Motor neuron (in vitro differentiated cells): ENCODE measurements at regions not wholly inside any gene's neighbourhood (a gene's known extent, or its start where the extent isn't known, plus 50 kb on each side); places are given as distances from the start of the nearest gene placed in this dataset.
A peak's percentile ranks its signal among the peaks of the same experiment; 100 is the strongest.
"Not testable (repeated sequence)": the region's sequence is repeated elsewhere in the genome, so short reads cannot be mapped to it uniquely, and the experiment has no call there.

Experiments used
- ATAC-seq, 8 experiments: fragments of 200-7000 bp; cut with Tn5 transposase; replicated peaks in 6 of 8; 2 replicates each; pipeline ENCODE4 v1.8.0; 2021; ENCODE audit warnings: mild to moderate bottlenecking in 8 of 8, moderate library complexity in 8 of 8
- H3K27ac ChIP-seq, 2 donors: fragments of 250-450 bp; sonication (Bioruptor Pico); 2 replicates each; pipeline ENCODE4 v1.9.0; 2021; ENCODE audit warnings: antibody characterized with exemption in 2 of 2, mild to moderate bottlenecking in 2 of 2, moderate library complexity in 1 of 2
- H3K4me1 ChIP-seq, 2 donors: fragments of 250-450 bp; sonication (Bioruptor Pico); replicated peaks in 1 of 2; 2 replicates each; pipeline ENCODE4 v1.6.1; 2021; ENCODE audit warnings: antibody characterized with exemption in 2 of 2, mild to moderate bottlenecking in 2 of 2, moderate library complexity in 1 of 2
- H3K4me3 ChIP-seq, 5 donors: fragments of 250-450 bp; sonication (Bioruptor Pico); 2 replicates each; pipeline ENCODE4 v1.9.0; 2021; ENCODE audit warnings: antibody characterized with exemption in 5 of 5, mild to moderate bottlenecking in 5 of 5, moderate library complexity in 4 of 5
- WGBS, 10 experiments: fragments of 450-650 bp; shearing (Covaris generic); methylation state at CpG; one replicate each; pipeline ENCODE4 v1.0.0; 2022; 5-methylcytosine and 5-hydroxymethylcytosine counted together
- in situ Hi-C, 9 experiments: fragments of 400-800 bp; cut with MboI; loops; one replicate each; pipeline ENCODE4 v1.15.0; 2021; ENCODE audit warnings: low sequenced_read_pairs in 9 of 9, low pct_unique_long_range_greater_than_20kb in 2 of 9; ENCODE audit not compliant: unreplicated experiment in 9 of 9

- WGBS, 10 experiments = 0 to 33% (median 16%) methylated on average over 1 of the region's 1 CpG; no CpG with 5 or more reads in 6 of the 10 experiments
Measured at GRCh38 chr19:23984911-23985310, 70.2 kb downstream of the ZNF726 start.

GRCh38 chr19:23986623-23987022 lies 71.9 kb downstream of the ZNF726 start:
- Histone ChIP-seq H3K4me1 (no peaks in the 10 kb centered on the region), H3K27ac (no peak overlapping the region), H3K4me3 (no peak overlapping the region)
- 29 to 83% (median 60%) methylated on average over 1 of the region's 1 CpG; no CpG with 5 or more reads in 4 of the 10 experiments for WGBS, 10 experiments
- ATAC-seq = no peak
- in situ Hi-C loops = no loop called here

More at GRCh38 chr19:23984911-23985310, 70.2 kb downstream of the ZNF726 start:
- H3K4me1 ChIP-seq, ATAC-seq, H3K27ac ChIP-seq, in situ Hi-C loops, H3K4me3 ChIP-seq: not testable (repeated sequence)

GRCh38 chr19:23991170-23991569 lies 76.5 kb downstream of the ZNF726 start:
- peak in 2 of 8 experiments; percentile 35 to 38 for ATAC-seq
- no peaks in the 10 kb centered on the region for H3K4me1 ChIP-seq
- WGBS, 10 experiments = 29 to 83% (median 50%) methylated on average over 1 of the region's 1 CpG; no CpG with 5 or more reads in 3 of the 10 experiments

GRCh38 chr19:23992348-23992747 lies 77.7 kb downstream of the ZNF726 start:
- WGBS, 10 experiments = 50 to 93% (median 61%) methylated on average over 2 to 3 of the region's 3 CpGs; no CpG with 5 or more reads in 2 of the 10 experiments
- H3K27ac ChIP-seq = no peak overlapping the region
- H3K4me3 ChIP-seq = no peak overlapping the region
- no peaks in the 10 kb centered on the region for H3K4me1 ChIP-seq
- in situ Hi-C loops = no loop called here
- ATAC-seq = no peak

More at GRCh38 chr19:23991170-23991569, 76.5 kb downstream of the ZNF726 start:
- in situ Hi-C loops = no loop called here
- Histone ChIP-seq H3K4me3 (no peak overlapping the region), H3K27ac (no peak overlapping the region)

GRCh38 chr19:23993440-23993839 lies 78.8 kb downstream of the ZNF726 start:
- in situ Hi-C loops = no loop called here
- peak in 2 of 8 experiments; percentile 29 to 57 for ATAC-seq
- H3K27ac ChIP-seq = no peak overlapping the region
- H3K4me3 ChIP-seq = no peak overlapping the region
- H3K4me1 ChIP-seq = no peaks in the 10 kb centered on the region
- WGBS, 10 experiments = 0 to 59% (median 46%) methylated on average over 1 to 2 of the region's 2 CpGs; no CpG with 5 or more reads in 4 of the 10 experiments

GRCh38 chr19:23996549-23996948 lies 81.9 kb downstream of the ZNF726 start:
- no peak for ATAC-seq
- no peaks in the 10 kb centered on the region for H3K4me1 ChIP-seq
- no peak overlapping the region for H3K27ac ChIP-seq
- 55 to 100% (median 76%) methylated on average over 1 to 7 of the region's 7 CpGs; no CpG with 5 or more reads in 2 of the 10 experiments for WGBS, 10 experiments
- H3K4me3 ChIP-seq = no peak overlapping the region
- in situ Hi-C loops = no loop called here

GRCh38 chr19:23998568-23998967 lies 83.9 kb downstream of the ZNF726 start:
- in situ Hi-C loops = no loop called here
- H3K4me1 ChIP-seq = no peaks in the 10 kb centered on the region
- no peak overlapping the region for H3K4me3 ChIP-seq
- no peak overlapping the region for H3K27ac ChIP-seq
- ATAC-seq = no peak
- 0 to 83% (median 8%) methylated on average over 1 to 2 of the region's 2 CpGs; no CpG with 5 or more reads in 5 of the 10 experiments for WGBS, 10 experiments

GRCh38 chr19:23999821-24000610 lies 85.3 kb downstream of the ZNF726 start:
- no peak overlapping the region for H3K4me3 ChIP-seq
- H3K27ac ChIP-seq = no peak overlapping the region
- in situ Hi-C loops = no loop called here
- 0 to 80% (median 51%) methylated on average over 1 to 9 of the region's 9 CpGs; no CpG with 5 or more reads in 1 of the 10 experiments for WGBS, 10 experiments
- no peaks in the 10 kb centered on the region for H3K4me1 ChIP-seq
- no peak for ATAC-seq

- Histone ChIP-seq H3K4me3 (no peak overlapping the region), H3K4me1 (no peaks in the 10 kb centered on the region), H3K27ac (no peak overlapping the region)
- ATAC-seq = no peak
- WGBS, 10 experiments = 75 to 100% (median 89%) methylated on average over 1 to 2 of the region's 2 CpGs; no CpG with 5 or more reads in 6 of the 10 experiments
- in situ Hi-C loops = no loop called here
Measured at GRCh38 chr19:24000656-24001055, 86.0 kb downstream of the ZNF726 start.

- in situ Hi-C loops = no loop called here
- no peak overlapping the region for H3K27ac ChIP-seq
- H3K4me1 ChIP-seq = no peaks in the 10 kb centered on the region
- no peak for ATAC-seq
- 45% methylated on average over 4 of the region's 32 CpGs; no CpG with 5 or more reads in 9 of the 10 experiments for WGBS, 10 experiments
- H3K4me3 ChIP-seq = no peak overlapping the region
Measured at GRCh38 chr19:24002256-24002945, 84.6 kb upstream of the ZNF254 start.

- Histone ChIP-seq H3K4me1 (no peaks in the 10 kb centered on the region), H3K4me3 (no peak overlapping the region), H3K27ac (no peak overlapping the region)
- in situ Hi-C loops = no loop called here
- WGBS, 10 experiments = 40 to 100% methylated on average over 1 of the region's 19 CpGs; no CpG with 5 or more reads in 8 of the 10 experiments
- ATAC-seq = no peak
Measured at GRCh38 chr19:24003537-24003936, 83.5 kb upstream of the ZNF254 start.

GRCh38 chr19:24004166-24004565 lies 82.8 kb upstream of the ZNF254 start:
- no peaks in the 10 kb centered on the region for H3K4me1 ChIP-seq
- no peak overlapping the region for H3K27ac ChIP-seq
- H3K4me3 ChIP-seq = no peak overlapping the region
- 40 to 100% (median 57%) methylated on average over 1 to 3 of the region's 6 CpGs; no CpG with 5 or more reads in 5 of the 10 experiments for WGBS, 10 experiments
- in situ Hi-C loops = no loop called here
- ATAC-seq = no peak

- ATAC-seq = no peak
- 75 to 90% (median 88%) methylated on average over 3 to 6 of the region's 8 CpGs; no CpG with 5 or more reads in 5 of the 10 experiments for WGBS, 10 experiments
- no peak overlapping the region for H3K27ac ChIP-seq
- H3K4me3 ChIP-seq = no peak overlapping the region
- in situ Hi-C loops = no loop called here
- H3K4me1 ChIP-seq = peaks cover 1 to 5% of the 10 kb centered on the region in 2 donors
Measured at GRCh38 chr19:24029941-24030636, 56.9 kb upstream of the ZNF254 start.
